ENCODE measurements at regions not wholly inside any gene's neighbourhood (a gene's known extent, or its start where the extent isn't known, plus 50 kb on each side); places are given as distances from the start of the nearest gene placed in this dataset.

DNA sequence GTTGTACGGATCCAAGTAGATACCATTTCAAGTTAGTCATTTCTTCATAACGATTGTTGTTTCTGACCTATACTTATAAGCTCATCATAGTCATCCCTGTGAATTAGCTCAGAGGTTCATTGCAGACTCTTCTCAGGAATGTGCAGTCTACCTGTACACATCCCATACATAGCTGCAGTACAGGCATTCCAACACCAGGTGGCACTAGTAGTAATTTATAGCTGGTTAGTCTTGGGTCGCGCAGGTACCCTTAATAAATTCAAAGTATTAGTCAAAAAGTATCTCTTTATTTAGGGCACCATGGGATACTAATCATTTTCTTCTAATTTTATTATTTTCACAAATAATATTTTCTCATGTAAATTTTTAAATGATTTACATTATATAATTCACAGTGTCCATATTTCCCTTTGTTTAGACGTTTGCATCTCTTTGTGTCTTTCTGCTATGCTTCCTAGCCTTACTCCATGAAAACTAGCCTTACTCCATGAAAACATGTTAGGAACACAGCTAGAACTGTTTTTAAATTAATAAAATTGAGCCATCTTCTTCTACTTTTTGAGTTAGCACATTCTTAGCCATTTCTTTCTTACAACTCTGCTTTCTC, 128.6 kb upstream of the FAM83B start:
- peak in 27 of 56 donors; percentile 0 to 75 (median 6) for DNase-seq

DNA sequence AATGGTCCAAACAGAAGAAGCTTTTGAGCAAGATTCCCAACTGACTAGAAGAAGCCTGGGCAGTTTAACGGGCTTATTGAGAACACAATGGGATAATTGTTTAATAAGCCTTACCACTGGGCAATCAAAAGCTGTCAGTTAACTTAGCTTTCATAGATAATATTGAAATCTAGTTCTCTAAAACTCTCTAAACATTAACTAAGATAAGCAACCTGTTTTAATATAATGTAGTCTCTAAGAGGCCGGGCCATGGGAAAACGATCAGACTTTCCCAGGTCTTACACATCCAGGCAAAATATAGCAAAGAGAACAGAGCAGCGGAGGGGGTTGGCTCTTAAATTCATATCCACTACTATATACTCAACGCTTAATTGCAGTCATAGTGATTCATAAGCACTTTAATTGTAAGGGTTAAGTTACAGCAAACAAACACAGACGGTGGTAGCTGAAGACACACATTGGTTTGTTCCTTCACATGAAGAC, 128.0 kb upstream of the FAM83B start:
- DNase-seq = no peak

DNA sequence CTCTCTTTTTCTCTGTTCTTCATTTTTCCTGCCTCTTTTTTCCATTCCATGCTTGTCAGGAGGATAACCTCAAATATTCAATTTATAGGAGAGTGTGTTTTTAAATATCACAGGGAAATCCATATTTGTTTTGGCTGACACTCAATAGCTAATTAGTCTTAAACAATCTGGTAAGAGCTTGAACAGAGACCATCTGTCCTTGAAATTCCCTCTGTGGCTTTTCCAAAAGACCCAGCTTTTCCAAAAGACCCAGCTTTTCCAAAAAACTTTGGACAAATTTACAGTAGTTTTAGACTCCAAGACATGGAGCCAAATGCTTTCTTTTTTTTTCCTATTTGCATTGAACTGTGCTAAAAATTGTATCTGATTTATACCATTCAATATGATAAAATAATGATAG, 127.4 kb upstream of the FAM83B start:
- no peak for DNase-seq

DNA sequence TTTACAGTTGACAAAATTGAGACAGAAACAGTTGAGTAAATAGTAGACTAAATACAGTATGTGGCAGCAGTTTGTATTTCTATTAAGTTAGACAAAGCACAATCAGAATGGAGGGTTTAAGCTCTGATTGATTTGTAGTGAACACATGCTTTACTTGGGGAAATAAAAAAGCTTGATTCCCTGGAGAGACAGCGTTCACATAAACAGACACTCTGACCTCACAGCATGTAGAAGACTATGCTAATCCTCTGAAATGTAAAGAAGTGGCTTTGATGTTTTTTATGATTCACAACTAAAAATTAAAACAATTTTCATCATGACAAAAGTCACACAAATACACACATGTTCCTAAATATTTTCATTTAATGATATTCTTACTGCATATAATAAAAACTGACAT, 126.9 kb upstream of the FAM83B start:
- no peak for DNase-seq

DNA sequence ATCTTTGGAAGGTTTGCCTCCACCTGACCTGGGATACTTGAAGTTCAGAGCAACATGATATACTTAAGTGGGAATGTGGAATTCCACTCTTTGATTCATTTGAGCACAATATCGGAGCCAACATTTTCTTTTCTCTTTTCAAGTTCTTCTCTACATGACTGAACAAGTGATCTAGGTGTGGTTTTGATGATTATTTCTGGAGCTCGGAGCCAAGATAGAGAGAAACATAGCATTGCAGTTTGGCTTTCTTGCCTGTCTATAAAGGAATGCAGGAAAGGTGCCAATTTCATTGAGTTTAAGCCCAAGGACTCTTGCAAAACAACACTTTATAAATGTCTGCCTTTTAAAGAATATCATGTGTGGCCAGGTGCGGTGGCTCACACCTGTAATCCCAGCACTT, 124.2 kb upstream of the FAM83B start:
- DNase-seq = no peak

DNA sequence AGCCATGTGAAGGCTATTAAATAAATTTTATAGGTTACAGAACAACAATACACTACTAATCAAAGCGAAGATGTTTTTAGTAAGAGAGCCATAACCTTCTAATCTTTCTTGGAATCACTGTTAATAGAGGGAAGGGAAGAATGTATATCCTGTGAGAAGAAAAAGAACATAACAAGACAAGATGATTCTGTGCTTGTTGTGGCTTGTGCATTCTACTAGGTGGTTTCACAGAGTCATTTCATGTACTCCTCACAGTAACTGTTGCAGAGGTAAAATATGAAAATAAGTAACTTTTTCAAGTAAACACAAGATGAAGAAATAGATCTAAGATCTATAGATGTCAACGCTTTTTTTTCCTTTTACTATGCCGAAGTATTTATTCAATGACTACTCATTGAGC, 116.9 kb upstream of the FAM83B start:
- no peak for DNase-seq

DNA sequence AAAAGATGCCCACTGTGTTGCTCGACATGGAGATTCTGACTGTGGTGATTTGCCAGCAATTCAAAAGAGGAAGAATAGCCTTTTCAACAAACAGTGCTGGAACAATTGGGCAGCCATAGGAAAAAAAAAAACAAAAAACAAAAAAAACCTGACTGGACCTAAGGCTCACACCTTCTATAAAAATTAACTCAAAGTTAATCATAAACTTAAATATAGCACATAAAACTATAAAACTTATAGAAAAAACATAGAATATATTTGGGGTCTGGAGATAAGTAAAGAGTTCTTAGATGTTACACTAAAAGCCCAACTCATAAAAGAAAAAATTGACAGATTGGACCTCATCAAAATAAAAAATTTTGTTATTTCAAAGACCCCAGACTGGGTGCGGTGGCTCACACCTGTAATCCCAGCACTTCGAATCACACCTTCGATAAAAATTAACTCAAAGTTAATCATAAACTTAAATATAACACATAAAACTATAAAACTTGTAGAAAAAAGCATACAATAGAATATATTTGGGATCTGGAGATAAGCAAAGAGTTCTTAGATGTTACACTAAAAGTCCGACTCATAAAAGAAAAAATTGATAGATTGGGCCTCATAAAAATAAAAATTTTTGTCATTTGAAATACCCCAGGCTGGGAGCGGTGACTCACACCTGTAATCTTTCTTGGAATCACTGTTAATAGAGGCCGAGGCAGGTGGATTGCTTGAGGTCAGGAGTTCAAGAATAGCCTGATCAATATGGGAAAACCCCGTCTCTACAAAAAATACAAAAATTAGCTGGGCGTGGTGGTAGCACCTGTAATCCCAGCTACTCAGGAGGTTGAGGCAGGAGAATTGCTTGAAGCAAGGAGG, 115.6 kb upstream of the FAM83B start:
- DNase-seq = no peak

DNA sequence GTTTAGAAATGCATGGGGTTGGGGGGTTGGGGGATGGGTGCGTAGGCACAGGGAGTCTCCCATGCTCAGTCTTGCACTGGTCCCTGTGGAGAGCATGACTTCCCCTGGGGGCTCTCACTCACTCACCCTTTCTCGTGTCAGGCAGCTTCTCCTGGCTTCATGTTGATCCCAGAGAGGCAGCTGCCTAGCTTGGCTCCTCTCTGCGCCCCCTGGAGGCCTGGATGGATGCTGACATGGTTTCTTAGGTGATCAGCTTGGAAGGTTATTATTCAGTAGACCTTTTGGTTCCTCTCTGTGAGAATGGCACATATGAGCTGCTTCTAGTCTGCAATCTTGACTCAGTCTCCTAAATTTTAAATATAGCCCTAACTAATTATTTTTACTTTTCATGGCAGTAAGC, 109.3 kb upstream of the FAM83B start:
- DNase-seq = no peak

DNA sequence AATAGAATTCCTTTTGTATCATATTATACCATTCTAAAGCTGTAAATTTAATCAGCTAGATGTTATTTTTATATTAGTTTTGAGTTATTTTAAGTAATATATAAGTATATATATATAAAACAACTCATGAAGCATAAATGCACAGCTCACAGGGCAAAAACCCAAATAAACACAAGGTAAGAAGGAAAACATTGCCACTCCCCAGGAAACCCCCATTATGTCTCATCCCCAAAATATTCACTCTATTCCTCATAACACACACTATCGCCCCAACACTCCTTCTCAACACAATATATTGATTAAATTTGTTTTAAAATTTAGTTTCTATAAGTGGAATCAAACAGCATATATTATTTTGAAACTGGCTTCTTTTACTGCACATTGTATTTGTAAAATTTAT, 98.6 kb upstream of the FAM83B start:
- DNase-seq = no peak

DNA sequence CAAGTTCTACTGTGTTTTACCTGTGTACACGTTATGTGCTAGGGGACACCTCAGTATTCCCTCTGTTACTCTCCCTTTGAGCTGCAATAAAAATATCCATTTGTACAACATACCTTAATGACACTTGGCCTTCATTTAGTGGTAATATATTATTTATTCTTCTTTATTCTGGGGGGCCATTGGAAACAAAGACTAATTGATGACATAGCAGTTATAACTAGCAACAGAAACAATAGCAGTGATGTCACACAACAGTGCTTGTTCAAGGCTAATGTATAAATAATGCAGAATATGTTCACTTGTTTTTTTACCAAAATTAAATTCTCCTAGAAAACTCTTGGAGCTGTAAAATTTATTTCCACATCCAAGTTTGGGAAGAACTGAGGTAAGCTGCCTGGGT, 92.2 kb upstream of the FAM83B start:
- no peak for DNase-seq

DNA sequence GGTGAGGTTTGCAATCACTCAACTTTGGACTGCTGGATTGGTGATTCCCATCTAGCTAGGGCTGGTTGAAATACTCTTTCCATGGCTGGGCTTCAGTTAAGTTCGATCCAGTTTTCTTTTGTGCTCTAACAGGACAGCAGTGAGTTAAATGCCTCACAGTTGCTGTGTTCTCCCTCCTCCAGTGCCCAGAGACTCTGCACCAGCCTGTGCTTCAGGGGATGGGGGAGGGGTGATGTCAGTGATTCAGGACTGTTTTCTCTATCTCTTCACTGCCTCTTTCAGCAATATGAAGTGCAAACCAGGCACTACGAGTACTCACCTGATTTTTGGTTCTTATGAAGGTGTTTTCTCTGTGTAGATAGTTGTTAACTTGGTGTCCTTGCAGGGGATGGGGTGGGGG, 88.2 kb upstream of the FAM83B start:
- no peak for DNase-seq

DNA sequence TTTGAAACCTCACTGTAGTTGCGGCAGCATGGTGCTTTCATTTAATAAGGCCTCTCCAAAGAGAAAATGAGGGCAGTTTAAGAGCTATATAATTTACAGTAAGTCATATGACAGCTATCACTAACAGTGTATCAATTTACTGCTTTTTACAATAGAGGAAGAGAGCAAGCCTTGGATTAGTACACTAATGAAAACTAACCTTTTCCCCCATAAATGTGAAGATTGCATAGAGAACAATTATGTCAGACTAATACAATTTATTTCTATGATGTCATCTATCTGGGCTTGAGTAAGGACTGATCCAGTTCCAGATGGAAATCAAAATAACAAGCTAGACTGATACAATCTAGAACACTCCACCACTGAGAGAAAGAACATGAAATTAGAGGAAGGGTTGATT, 78.1 kb upstream of the FAM83B start:
- DNase-seq = no peak

DNA sequence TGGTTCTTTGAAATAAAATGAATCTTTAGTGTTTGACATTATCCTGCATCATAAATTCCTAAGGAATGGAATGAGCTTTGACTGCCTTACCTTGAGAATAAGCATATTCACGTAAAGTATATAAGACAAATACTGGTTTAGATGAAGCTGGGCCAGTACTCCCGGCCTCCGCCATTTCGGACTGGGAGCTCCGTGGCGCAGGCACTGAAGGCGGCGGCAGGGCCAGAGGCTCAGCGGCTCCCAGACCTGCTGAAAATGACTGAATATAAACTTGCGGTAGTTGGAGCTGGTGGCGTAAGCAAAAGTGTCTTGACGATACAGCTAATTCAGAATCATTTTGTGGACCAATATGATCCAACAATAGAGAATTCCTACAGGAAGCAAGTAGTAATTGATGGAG, 76.2 kb upstream of the FAM83B start:
- DNase-seq = no peak

DNA sequence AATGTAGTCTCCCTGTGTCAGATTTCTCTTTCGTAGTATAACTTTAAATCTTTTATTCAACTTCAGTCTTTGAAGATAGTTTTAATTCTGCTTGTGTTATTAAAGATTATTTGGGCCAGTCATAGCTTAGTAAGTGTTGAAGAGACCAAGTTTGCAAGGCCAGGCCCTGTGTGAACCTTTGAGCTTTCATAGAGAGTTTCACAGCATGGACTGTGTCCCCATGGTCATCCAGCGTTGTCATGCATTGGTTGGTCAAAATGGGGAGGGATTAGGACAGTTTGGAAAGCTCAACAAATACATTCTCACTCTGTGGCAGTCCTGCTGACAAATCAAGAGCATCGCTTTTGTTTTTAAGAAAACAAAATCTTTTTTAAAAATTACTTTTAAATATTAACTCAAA, 74.6 kb upstream of the FAM83B start:
- DNase-seq = no peak

DNA sequence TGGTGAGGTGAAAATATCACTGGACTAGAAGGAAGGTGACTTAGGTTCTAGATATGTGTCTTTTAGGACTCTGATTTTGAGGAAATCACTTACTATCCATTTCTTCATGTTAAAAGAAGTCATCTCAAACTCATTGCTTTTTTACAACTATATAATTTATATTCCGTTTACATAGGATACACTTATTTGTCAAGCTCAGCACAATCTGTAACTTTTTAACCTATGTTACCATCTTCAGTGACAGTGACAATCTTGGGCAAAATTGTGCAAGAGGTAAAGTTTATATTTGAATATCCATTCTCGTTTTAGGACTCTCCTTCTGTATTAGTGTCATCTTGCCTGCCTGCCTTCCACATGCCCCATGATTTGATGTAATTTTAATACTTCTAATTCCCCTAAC, 74.0 kb upstream of the FAM83B start:
- DNase-seq = no peak

DNA sequence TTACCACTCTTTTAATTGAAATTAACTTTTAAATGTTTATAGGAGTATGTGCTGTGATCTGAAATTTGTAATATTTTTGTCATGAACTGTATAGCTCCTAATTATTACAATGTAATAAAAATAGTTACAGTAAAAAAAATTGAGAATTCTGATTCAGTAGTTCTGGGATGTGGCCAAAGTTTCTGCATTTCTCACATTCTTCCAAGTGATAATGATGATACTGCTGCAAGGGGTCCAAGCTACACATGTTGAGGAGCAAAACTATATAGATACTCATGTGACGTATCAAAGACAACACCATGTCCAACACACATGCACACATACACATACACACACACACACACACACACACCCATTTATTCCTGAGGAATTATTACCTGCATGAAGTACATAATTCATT, 71.0 kb upstream of the FAM83B start:
- DNase-seq = no peak

DNA sequence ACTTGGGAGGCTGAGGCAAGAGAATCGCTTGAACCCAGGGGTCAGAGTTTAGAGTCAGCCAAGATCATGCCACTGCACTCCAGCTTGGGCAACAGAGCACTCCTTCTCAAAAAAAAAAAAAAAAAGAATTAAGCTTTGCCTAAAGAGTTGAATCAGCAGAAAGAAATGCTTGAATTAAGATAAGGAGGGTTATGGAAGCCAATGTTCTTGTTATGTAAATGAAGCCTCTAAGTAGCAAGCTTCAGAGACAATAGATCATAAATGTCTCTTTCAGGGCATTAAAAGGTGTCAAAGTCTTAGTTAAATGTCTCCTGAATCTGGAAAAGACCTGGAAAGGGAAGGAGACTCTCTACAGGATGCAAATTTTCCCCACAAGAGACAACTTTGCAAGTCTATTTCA, 69.7 kb upstream of the FAM83B start:
- DNase-seq = no peak

DNA sequence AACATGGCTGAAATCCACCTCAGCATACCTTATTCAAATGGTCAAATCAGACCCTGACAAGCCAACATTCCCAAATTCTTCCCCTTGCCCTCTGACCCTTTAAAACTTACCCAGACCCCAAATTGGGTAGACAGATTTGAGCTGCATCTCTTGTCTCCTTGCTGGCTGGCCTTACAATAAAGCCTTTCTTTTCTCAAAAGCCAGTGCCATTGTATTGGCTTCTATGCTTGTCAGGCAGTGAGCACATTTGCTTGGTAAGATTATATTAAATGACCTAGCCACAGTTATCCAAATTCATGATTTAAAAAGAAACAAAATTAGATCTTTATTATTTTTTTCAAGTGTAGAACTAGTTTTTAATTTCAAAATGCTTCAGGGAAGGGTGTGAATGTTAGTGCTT, 67.8 kb upstream of the FAM83B start:
- DNase-seq = peak in 3 of 56 donors; percentile 2 to 10 (median 3)

DNA sequence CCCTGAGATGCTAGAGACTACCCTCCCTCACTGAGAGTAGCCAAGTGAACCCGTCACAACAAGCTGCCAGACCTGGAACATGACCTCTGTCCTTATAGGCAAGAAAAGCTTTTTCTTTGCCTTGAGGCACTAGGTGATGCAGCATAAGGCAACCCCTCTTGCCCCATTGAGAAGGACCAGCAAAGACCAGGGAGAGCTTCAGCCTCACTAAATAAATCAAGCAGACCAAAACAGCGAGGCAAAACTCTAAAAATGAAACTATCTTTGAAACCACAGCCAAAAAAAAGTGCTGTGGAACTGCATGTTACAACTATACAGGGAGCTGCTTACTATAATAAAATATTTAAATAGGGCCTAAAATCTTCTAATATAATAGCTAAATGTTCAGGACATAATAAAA, 62.6 kb upstream of the FAM83B start:
- DNase-seq = no peak

DNA sequence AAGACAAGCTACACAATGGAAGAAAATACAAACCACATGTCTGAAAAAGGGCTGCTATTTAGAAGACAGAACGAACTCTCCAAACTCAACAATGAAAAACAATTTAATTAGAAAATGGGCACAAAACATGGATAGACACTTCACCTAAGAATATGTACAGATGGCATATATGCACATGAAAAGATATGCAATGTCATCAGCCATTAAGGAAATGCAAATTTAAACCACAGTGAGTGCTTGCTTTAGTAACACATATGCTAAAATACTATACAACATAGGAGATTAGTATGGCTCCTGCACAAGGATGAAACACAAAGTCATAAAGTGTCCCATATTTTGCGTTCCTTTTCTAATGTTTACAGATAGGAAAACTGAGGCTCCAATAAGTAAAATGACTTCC, 60.4 kb upstream of the FAM83B start:
- DNase-seq = no peak

DNA sequence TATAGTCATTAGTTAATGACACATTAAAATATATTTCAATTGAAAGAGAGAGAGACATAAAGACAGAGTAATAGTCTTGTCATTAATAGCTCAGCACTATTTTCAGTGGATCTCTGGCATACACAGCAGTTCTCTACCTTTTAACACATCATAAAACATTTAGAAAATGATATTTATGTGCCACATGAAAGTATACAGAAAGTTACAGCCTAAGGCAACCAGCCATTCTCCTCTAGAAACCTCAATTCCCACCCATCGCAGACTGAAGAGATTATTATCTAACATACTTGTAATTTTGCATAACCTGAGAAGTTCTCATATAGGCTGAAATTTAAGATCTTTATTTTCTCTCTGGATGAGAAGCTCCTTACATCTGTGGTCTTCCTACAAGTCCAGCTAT, 58.7 kb upstream of the FAM83B start:
- no peak for DNase-seq

Measured in amygdala (tissue), 56 donors.